HepG2 (cell line): ENCODE measurements at regions not wholly inside any gene's neighbourhood (a gene's known extent, or its start where the extent isn't known, plus 50 kb on each side); places are given as distances from the start of the nearest gene placed in this dataset.

Source experiments
- ELF4 ChIP-seq: sonication (generic); formaldehyde crosslinking; IDR thresholded peaks from 2 replicates; pipeline ENCODE4 v1.5.0; 2020; ENCODE audit warnings: missing genetic modification reagents, mild to moderate bottlenecking, moderate library complexity, borderline replicate concordance
- EP300 ChIP-seq, 3 experiments: sonication (generic) in 1 of 3; formaldehyde crosslinking in 1 of 3; IDR thresholded peaks; 2 replicates each; pipeline versions ENCODE4 v1.5.1 to v1.6.1; 2011 to 2020; ENCODE audit warnings: low read depth in 2 of 3, low read length in 2 of 3, borderline replicate concordance in 1 of 3, improper control_type of control experiment in 1 of 3, mild to moderate bottlenecking in 1 of 3, missing genetic modification reagents in 1 of 3, moderate library complexity in 1 of 3
- HMG20B ChIP-seq: conservative IDR thresholded peaks from 2 replicates; pipeline ENCODE4 v1.6.1; 2016; ENCODE audit warnings: missing genetic modification reagents, missing compliant biosample characterization
- HNRNPH1 ChIP-seq: fragments of 200-400 bp; formaldehyde crosslinking; optimal IDR thresholded peaks from 2 replicates; pipeline ENCODE3; 2017; ENCODE audit warnings: mild to moderate bottlenecking, low read depth, low read length
- IKZF4 ChIP-seq: sonication (generic); formaldehyde crosslinking; IDR thresholded peaks from 2 replicates; pipeline ENCODE4 v1.5.1; 2020; ENCODE audit warnings: borderline replicate concordance, mild to moderate bottlenecking, low read depth, missing genetic modification reagents; ENCODE audit errors: not compliant biosample characterization
- NKX3-1 ChIP-seq: sonication (generic); formaldehyde crosslinking; IDR thresholded peaks from 2 replicates; pipeline ENCODE4 v1.5.0; 2020; ENCODE audit warnings: missing genetic modification reagents
- PHF20 ChIP-seq: sonication (generic); formaldehyde crosslinking; IDR thresholded peaks from 2 replicates; pipeline ENCODE4 v1.5.0; 2020; ENCODE audit warnings: mild to moderate bottlenecking, missing genetic modification reagents
- RARG ChIP-seq: sonication (generic); formaldehyde crosslinking; IDR thresholded peaks from 2 replicates; pipeline ENCODE4 v1.4.0; 2020; ENCODE audit warnings: low read depth, mild to moderate bottlenecking, missing genetic modification reagents
- RBAK ChIP-seq: sonication (generic); formaldehyde crosslinking; IDR thresholded peaks from 2 replicates; pipeline ENCODE4 v1.5.1; 2020; ENCODE audit warnings: mild to moderate bottlenecking, missing genetic modification reagents
- REXO4 ChIP-seq: sonication (generic); formaldehyde crosslinking; IDR thresholded peaks from 2 replicates; pipeline ENCODE4 v1.8.0; 2022; ENCODE audit warnings: missing genetic modification reagents, mild to moderate bottlenecking, borderline replicate concordance
- TCF7 ChIP-seq: sonication (generic); IDR thresholded peaks from 2 replicates; pipeline ENCODE4 v1.6.1; 2016; ENCODE audit warnings: antibody characterized with exemption, low read depth
- THAP11 ChIP-seq: IDR thresholded peaks from 2 replicates; pipeline ENCODE4 v1.6.1; 2016; ENCODE audit warnings: missing biosample characterization, missing genetic modification reagents
- ZBTB7B ChIP-seq: sonication (generic); formaldehyde crosslinking; IDR thresholded peaks from 2 replicates; pipeline ENCODE4 v1.4.0; 2020; ENCODE audit warnings: missing genetic modification reagents
- ZBTB8A ChIP-seq: sonication (generic); formaldehyde crosslinking; IDR thresholded peaks from 2 replicates; pipeline ENCODE4 v1.4.0; 2020; ENCODE audit warnings: mild to moderate bottlenecking, low read depth, missing genetic modification reagents, borderline replicate concordance
- ZFP41 ChIP-seq: sonication (generic); formaldehyde crosslinking; IDR thresholded peaks from 2 replicates; pipeline ENCODE4 v1.4.0; 2020; ENCODE audit warnings: mild to moderate bottlenecking, missing genetic modification reagents, borderline replicate concordance
- ZNF205 ChIP-seq: IDR thresholded peaks from 2 replicates; pipeline ENCODE4 v1.6.1; 2018; ENCODE audit warnings: missing biosample characterization, missing genetic modification reagents
- ZNF430 ChIP-seq: sonication (generic); formaldehyde crosslinking; IDR thresholded peaks from 2 replicates; pipeline ENCODE4 v1.9.0; 2021; ENCODE audit warnings: mild to moderate bottlenecking, missing genetic modification reagents
- ZNF703 ChIP-seq: sonication (generic); formaldehyde crosslinking; IDR thresholded peaks from 2 replicates; pipeline ENCODE4 v1.5.1; 2020; ENCODE audit warnings: missing genetic modification reagents, mild to moderate bottlenecking, moderate library complexity, borderline replicate concordance
- ZNF772 ChIP-seq: sonication (generic); formaldehyde crosslinking; IDR thresholded peaks from 2 replicates; pipeline ENCODE4 v1.5.0; 2020; ENCODE audit warnings: mild to moderate bottlenecking, missing genetic modification reagents
- ZNF781 ChIP-seq: sonication (generic); formaldehyde crosslinking; IDR thresholded peaks from 2 replicates; pipeline ENCODE4 v1.5.1; 2020; ENCODE audit warnings: borderline replicate concordance, mild to moderate bottlenecking, missing genetic modification reagents; ENCODE audit errors: not compliant biosample characterization
- ZNF816 ChIP-seq: sonication (generic); formaldehyde crosslinking; IDR thresholded peaks from 2 replicates; pipeline ENCODE4 v1.8.0; 2022; ENCODE audit warnings: missing genetic modification reagents, mild to moderate bottlenecking, borderline replicate concordance
- ZSCAN31 ChIP-seq: sonication (generic); formaldehyde crosslinking; IDR thresholded peaks from 2 replicates; pipeline ENCODE4 v1.5.0; 2020; ENCODE audit warnings: low read depth, mild to moderate bottlenecking, missing genetic modification reagents
- TF ChIP-seq, protein P1 (sequence below): sonication (generic); formaldehyde crosslinking; IDR thresholded peaks from 2 replicates; pipeline ENCODE4 v1.5.0; 2020; ENCODE audit warnings: missing genetic modification reagents, mild to moderate bottlenecking, borderline replicate concordance
- TF ChIP-seq, protein P2 (sequence below): sonication (generic); formaldehyde crosslinking; IDR thresholded peaks from 2 replicates; pipeline ENCODE4 v1.5.0; 2020; ENCODE audit warnings: mild to moderate bottlenecking, missing genetic modification reagents, borderline replicate concordance
- TF ChIP-seq, protein P3 (sequence below): IDR thresholded peaks from 2 replicates; pipeline ENCODE4 v1.6.1; 2016; ENCODE audit warnings: missing compliant biosample characterization, missing genetic modification reagents, borderline replicate concordance

DNA sequence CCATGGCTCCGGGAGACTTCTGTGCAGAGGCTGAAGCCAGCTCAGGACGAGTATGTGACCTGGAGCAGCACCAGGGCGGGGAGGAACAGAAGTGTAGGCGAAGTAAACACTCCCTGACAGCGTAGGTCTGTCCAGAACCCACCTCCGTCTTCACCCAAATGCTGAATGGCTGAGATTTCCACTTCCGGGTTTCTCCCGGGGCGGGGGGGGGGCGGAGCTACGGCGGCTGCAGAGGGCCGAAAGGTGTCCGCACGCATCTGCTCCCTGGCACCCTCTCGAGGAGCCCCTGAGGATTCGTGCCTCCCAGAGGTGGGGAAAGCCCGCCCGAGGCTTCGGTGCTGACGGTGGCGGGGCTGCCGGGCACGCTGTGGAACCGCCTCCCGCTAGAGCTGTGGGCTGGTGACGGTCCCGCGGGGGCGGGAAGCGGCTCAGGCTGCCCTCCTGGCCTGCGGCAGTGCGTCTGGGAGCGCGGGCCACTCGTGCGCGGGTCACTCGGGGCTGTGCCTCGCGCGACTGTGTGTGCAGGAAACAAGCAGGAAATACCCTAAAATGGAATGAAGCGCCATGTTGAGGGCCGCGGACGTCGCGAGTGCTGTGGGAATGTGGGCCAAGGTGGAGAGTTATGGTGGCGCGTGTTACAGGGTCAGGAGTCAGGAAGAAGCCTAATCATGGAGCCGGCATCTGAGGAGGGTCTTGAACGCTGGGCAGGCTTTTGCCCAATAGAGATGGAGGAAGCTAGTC, 1425.4 kb downstream of the FOXD4L5 start (continued):
- TF ChIP-seq ELF4 (CRISPR knock-in tag) (no peak), ZBTB8A (CRISPR knock-in tag) (no peak), ZNF772 (no peak), NKX3-1 (no peak), ZNF816 (CRISPR knock-in tag) (no peak), ZFP41 (CRISPR knock-in tag) (no peak), REXO4 (CRISPR knock-in tag) (no peak), RARG (CRISPR knock-in tag) (no peak), EP300 (IDR thresholded peaks at IDR 0.05; ENCODE audit: low read depth in 2 of 2, low read length in 2 of 2) (no peak), EP300 (CRISPR knock-in tag; IDR thresholded peaks at IDR 0.05; ENCODE audit: borderline replicate concordance) (no peak), ZNF703 (CRISPR knock-in tag) (no peak), PHF20 (CRISPR knock-in tag) (0 out of 2 replicates have a peak, but pooled peaks have one; percentile 25), IKZF4 (CRISPR knock-in tag) (no peak), ZNF781 (CRISPR knock-in tag) (no peak), ZSCAN31 (CRISPR knock-in tag) (no peak), HNRNPH1 (no peak), HMG20B (CRISPR knock-in tag) (no peak), TCF7 (no peak), RBAK (CRISPR knock-in tag) (no peak), ZNF205 (CRISPR knock-in tag) (no peak), ZBTB7B (CRISPR knock-in tag) (no peak), THAP11 (CRISPR knock-in tag) (0 out of 2 replicates have a peak, but pooled peaks have one; percentile 32), ZNF430 (CRISPR knock-in tag) (no peak)
- TF ChIP-seq, protein P1, sequence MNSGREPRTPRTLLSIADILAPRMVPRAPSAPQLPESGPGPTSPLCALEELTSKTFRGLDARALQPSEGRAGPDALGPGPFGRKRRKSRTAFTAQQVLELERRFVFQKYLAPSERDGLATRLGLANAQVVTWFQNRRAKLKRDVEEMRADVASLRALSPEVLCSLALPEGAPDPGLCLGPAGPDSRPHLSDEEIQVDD (CRISPR knock-in tag) = no peak
- TF ChIP-seq, protein P2, sequence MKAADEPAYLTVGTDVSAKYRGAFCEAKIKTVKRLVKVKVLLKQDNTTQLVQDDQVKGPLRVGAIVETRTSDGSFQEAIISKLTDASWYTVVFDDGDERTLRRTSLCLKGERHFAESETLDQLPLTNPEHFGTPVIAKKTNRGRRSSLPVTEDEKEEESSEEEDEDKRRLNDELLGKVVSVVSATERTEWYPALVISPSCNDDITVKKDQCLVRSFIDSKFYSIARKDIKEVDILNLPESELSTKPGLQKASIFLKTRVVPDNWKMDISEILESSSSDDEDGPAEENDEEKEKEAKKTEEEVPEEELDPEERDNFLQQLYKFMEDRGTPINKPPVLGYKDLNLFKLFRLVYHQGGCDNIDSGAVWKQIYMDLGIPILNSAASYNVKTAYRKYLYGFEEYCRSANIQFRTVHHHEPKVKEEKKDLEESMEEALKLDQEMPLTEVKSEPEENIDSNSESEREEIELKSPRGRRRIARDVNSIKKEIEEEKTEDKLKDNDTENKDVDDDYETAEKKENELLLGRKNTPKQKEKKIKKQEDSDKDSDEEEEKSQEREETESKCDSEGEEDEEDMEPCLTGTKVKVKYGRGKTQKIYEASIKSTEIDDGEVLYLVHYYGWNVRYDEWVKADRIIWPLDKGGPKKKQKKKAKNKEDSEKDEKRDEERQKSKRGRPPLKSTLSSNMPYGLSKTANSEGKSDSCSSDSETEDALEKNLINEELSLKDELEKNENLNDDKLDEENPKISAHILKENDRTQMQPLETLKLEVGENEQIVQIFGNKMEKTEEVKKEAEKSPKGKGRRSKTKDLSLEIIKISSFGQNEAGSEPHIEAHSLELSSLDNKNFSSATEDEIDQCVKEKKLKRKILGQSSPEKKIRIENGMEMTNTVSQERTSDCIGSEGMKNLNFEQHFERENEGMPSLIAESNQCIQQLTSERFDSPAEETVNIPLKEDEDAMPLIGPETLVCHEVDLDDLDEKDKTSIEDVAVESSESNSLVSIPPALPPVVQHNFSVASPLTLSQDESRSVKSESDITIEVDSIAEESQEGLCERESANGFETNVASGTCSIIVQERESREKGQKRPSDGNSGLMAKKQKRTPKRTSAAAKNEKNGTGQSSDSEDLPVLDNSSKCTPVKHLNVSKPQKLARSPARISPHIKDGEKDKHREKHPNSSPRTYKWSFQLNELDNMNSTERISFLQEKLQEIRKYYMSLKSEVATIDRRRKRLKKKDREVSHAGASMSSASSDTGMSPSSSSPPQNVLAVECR (CRISPR knock-in tag) = peak; percentile 29; the same call in 1 of the 2 replicates
- TF ChIP-seq, protein P3, sequence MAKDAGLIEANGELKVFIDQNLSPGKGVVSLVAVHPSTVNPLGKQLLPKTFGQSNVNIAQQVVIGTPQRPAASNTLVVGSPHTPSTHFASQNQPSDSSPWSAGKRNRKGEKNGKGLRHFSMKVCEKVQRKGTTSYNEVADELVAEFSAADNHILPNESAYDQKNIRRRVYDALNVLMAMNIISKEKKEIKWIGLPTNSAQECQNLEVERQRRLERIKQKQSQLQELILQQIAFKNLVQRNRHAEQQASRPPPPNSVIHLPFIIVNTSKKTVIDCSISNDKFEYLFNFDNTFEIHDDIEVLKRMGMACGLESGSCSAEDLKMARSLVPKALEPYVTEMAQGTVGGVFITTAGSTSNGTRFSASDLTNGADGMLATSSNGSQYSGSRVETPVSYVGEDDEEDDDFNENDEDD (CRISPR knock-in tag) = 0 out of 2 replicates have a peak, but pooled peaks have one; percentile 24
